HG02938 (cell line): ENCODE measurements at regions not wholly inside any gene's neighbourhood (a gene's known extent, or its start where the extent isn't known, plus 50 kb on each side); places are given as distances from the start of the nearest gene placed in this dataset.

Experiments used
- ATAC-seq: cut with Tn5 transposase; IDR thresholded peaks from one replicate; pipeline ENCODE4 v1.9.1; 2021; ENCODE audit warnings: mild to moderate bottlenecking, moderate library complexity; ENCODE audit not compliant: unreplicated experiment

GRCh38 chr1:65486613-65487012 is 66.1 kb downstream of the LEPR start:
- no peak for ATAC-seq

GRCh38 chr1:65489481-65489880 is 69.0 kb downstream of the LEPR start:
- ATAC-seq, result no peak

- no peak for ATAC-seq
Observed at GRCh38 chr1:65490231-65491009, 70.0 kb downstream of the LEPR start.

- no peak for ATAC-seq
Observed at GRCh38 chr1:65491472-65491871, 71.0 kb downstream of the LEPR start.

GRCh38 chr1:65493802-65494201 is 73.3 kb downstream of the LEPR start:
- ATAC-seq, result no peak

GRCh38 chr1:65494671-65495070 is 74.2 kb downstream of the LEPR start:
- ATAC-seq, result no peak

- no peak for ATAC-seq
Observed at GRCh38 chr1:65495137-65495536, 74.7 kb downstream of the LEPR start.

GRCh38 chr1:65497256-65497830 is 76.9 kb downstream of the LEPR start:
- ATAC-seq, result no peak

GRCh38 chr1:65503427-65503826 is 83.0 kb downstream of the LEPR start:
- no peak for ATAC-seq

GRCh38 chr1:65504263-65504662 is 83.8 kb downstream of the LEPR start:
- no peak for ATAC-seq

GRCh38 chr1:65505547-65506300 is 85.3 kb downstream of the LEPR start:
- no peak for ATAC-seq

- no peak for ATAC-seq
Observed at GRCh38 chr1:65508051-65508450, 87.6 kb downstream of the LEPR start.

GRCh38 chr1:65509912-65510680 is 89.6 kb downstream of the LEPR start:
- ATAC-seq, result no peak

- ATAC-seq, result no peak
Observed at GRCh38 chr1:65510961-65511360, 90.5 kb downstream of the LEPR start.

GRCh38 chr1:65512383-65512782 is 91.9 kb downstream of the LEPR start:
- no peak for ATAC-seq

- ATAC-seq, result no peak
Observed at GRCh38 chr1:65512967-65513780, 92.7 kb downstream of the LEPR start.

- ATAC-seq, result no peak
Observed at GRCh38 chr1:65514041-65514440, 93.6 kb downstream of the LEPR start.

GRCh38 chr1:65524931-65525265 is 104.4 kb downstream of the LEPR start:
- ATAC-seq, result no peak

GRCh38 chr1:65525266-65526048 is 105.0 kb downstream of the LEPR start:
- ATAC-seq, result no peak

GRCh38 chr1:65526049-65526556 is 105.6 kb downstream of the LEPR start:
- no peak for ATAC-seq
